GM20000 (cell line): ENCODE measurements at regions not wholly inside any gene's neighbourhood (a gene's known extent, or its start where the extent isn't known, plus 50 kb on each side); places are given as distances from the start of the nearest gene placed in this dataset.
"Not testable (repeated sequence)": the region's sequence is repeated elsewhere in the genome, so short reads cannot be mapped to it uniquely, and the experiment has no call there.

Experiments
- DNase-seq: peaks from one replicate; pipeline ENCODE4 v3.0.0; 2012; ENCODE audit warnings: low spot score
- CTCF ChIP-seq: IDR thresholded peaks from 2 replicates; pipeline ENCODE4 v1.5.1; 2012; ENCODE audit warnings: mild to moderate bottlenecking, control low read depth; ENCODE audit errors: extremely low read depth, missing control alignments

- no peak for TF ChIP-seq CTCF
- DNase-seq, result no peak
Measured at GRCh38 chr2:146981921-146982320, 862.9 kb upstream of the ACVR2A start.

GRCh38 chr2:146979746-146980145 is 865.1 kb upstream of the ACVR2A start:
- no peak for TF ChIP-seq CTCF
- DNase-seq, result no peak

DNA sequence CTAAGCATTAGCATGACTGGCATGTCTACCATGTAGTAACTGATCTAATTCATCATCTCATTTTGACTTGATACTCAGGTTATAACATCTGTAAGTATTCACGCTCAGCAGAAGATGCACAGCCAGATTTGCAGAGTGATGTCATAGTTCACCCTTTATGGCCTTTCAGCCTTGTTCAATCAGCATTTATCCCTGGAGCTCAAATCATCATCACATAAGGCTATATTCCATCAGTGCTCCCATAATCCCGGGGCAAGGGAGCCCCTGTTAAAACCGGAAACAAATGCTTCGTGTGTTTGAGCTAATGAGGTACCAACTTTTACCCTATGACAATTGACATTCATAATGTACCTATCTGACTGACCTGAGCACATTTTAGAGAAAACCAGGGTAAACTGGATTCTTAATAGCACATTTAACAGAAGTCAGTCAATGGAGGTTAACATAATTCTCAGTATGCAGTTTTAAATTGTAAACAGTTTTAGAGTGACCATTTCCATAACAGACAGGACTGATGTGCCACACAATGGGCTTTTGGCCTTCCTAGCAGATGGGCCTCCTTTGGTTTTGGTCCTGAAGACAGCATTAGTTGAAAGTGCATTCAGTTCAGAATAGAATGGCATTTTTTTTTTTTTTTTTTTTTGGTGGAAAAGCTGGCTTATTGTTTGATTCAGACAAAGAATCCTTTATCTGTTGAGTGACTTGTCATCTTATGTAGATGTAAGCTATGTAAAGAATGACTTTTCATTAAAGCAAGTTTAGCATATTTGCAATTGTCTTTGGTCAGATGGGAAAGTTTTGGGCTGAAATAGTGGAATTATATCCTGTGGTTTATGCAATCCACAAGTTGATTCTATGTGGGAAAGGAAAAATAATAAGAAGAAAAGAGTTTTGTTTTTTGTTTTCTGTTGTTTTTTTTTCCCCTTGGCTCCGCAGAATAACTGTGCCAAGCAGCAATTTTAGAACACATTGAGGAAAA is 866.0 kb upstream of the ACVR2A start:
- no peak for TF ChIP-seq CTCF
- DNase-seq, result no peak

DNA sequence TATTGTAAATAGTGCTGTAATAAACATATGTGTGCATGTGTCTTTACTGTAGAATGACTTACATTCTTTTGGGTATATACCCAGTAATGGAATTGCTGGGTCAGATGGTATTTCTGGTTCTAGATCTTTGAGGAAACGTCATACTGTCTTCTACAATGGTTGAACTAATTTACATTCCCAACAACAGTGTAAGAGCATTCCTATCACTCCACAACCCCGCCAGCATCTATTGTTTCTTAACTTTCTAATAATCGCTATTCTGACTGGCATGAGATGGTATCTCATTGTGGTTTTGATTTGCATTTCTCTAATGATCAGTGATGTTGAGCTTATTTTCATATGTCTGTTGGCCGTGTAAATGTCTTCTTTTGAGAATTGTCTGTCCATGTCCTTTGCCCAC is 873.8 kb upstream of the ACVR2A start:
- not testable (repeated sequence) for DNase-seq

DNA sequence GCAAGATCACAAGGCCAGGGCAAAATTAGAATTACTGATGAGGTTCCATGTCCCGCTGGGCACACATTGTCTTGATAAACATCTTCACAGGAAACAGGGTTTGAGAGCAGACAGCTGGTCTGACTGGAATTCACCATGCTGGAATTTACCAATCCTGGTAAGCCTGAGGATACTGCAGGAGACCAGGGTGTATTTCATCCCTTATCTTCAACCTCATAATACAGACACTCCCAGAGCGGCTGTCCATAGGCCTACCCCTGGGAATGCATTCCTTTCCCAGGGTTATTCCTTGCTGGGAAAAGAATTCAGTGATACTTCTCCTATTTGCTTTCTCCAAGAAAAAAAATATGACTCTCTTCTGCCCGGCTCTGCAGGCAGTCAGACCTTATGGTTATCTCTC is 875.1 kb upstream of the ACVR2A start:
- not testable (repeated sequence) for DNase-seq

GRCh38 chr2:146964494-146964893 is 880.3 kb upstream of the ACVR2A start:
- no peak for DNase-seq
- no peak for TF ChIP-seq CTCF

DNA sequence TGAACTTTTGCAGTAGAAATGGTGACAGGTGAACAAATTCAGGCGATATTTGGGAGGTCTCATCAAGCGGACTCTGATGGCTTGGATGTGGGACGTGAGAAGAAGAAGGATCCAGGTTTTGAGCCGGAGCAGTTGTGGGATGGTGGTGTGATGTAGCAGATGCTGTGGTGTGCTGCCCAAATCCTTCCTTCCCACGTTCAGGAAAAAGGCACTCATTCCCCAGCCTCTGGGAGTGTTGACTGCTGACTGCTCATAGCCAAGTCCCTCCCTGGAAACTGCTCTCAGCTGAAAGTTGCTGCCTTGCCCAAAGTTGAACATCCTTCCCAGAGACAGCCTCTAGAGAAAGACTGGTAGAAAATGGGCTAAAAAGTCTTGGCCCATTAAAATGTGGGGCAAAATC is 890.3 kb upstream of the ACVR2A start:
- no peak for TF ChIP-seq CTCF
- DNase-seq, result no peak

- no peak for DNase-seq
- no peak for TF ChIP-seq CTCF
Measured at GRCh38 chr2:146952696-146953095, 892.1 kb upstream of the ACVR2A start.
